Activated B cell treated with CpG ODN at 0.5 μM for 24 hours (primary cell): ENCODE measurements at regions not wholly inside any gene's neighbourhood (a gene's known extent, or its start where the extent isn't known, plus 50 kb on each side); places are given as distances from the start of the nearest gene placed in this dataset.
"Not testable (repeated sequence)": the region's sequence is repeated elsewhere in the genome, so short reads cannot be mapped to it uniquely, and the experiment has no call there.

Source experiments
- ATAC-seq: fragments of 200-7000 bp; cut with Tn5 transposase; one replicate; pipeline ENCODE4 v1.10.0; 2021; ENCODE audit warnings: low read depth, mild to moderate bottlenecking, moderate library complexity
- CTCF ChIA-PET: fragments of 350-600 bp; sonication (Branson Sonifier 250); formaldehyde crosslinking; loops from one replicate; lab custom pipeline; 2021; ENCODE audit warnings: antibody characterized with exemption; lab: Charles Lee
- POLR2A ChIA-PET: fragments of 350-600 bp; sonication (Branson Sonifier 250); formaldehyde crosslinking; loops from one replicate; lab custom pipeline; 2021; ENCODE audit warnings: antibody characterized with exemption; lab: Charles Lee
- DNase-seq: peaks from one replicate; pipeline ENCODE4 v3.0.0; 2022
- H3K27ac Mint-ChIP-seq: one replicate; pipeline ENCODE4 v1.8.0; 2020; ENCODE audit warnings: mixed read lengths
- H3K27me3 Mint-ChIP-seq: one replicate; pipeline ENCODE4 v1.8.0; 2021; ENCODE audit warnings: mixed read lengths
- H3K36me3 Mint-ChIP-seq: one replicate; pipeline ENCODE4 v1.8.0; 2021; ENCODE audit warnings: low read depth, mixed read lengths
- H3K4me1 Mint-ChIP-seq: one replicate; pipeline ENCODE4 v1.8.0; 2021; ENCODE audit warnings: mixed read lengths
- H3K4me3 Mint-ChIP-seq: one replicate; pipeline ENCODE4 v1.8.0; 2020; ENCODE audit warnings: mild to moderate bottlenecking, mixed read lengths
- H3K9me3 Mint-ChIP-seq: one replicate; pipeline ENCODE4 v1.8.0; 2020; ENCODE audit warnings: mixed read lengths
- intact Hi-C: fragments of 100-400 bp; cut with micrococcal nuclease; formaldehyde crosslinking; loops from one replicate; pipeline ENCODE4 v1.15.1; 2024
- TF ChIP-seq, protein P1 (sequence below): fragments of 200-600 bp; IDR thresholded peaks from one replicate; pipeline ENCODE4 v1.8.0; 2022; ENCODE audit warnings: antibody characterized with exemption, mild to moderate bottlenecking

GRCh38 chr6:11473008-11473740, 64.4 kb upstream of the TMEM170B start:
- Mint-ChIP-seq H3K36me3 (no peaks in the 10 kb centered on the region), H3K9me3 (peaks cover 3% of the 10 kb centered on the region), H3K4me1 (peaks cover 17% of the 10 kb centered on the region), H3K27ac (no peak overlapping the region), H3K27me3 (no peaks in the 10 kb centered on the region), H3K4me3 (no peak overlapping the region)
- TF ChIP-seq, protein P1, sequence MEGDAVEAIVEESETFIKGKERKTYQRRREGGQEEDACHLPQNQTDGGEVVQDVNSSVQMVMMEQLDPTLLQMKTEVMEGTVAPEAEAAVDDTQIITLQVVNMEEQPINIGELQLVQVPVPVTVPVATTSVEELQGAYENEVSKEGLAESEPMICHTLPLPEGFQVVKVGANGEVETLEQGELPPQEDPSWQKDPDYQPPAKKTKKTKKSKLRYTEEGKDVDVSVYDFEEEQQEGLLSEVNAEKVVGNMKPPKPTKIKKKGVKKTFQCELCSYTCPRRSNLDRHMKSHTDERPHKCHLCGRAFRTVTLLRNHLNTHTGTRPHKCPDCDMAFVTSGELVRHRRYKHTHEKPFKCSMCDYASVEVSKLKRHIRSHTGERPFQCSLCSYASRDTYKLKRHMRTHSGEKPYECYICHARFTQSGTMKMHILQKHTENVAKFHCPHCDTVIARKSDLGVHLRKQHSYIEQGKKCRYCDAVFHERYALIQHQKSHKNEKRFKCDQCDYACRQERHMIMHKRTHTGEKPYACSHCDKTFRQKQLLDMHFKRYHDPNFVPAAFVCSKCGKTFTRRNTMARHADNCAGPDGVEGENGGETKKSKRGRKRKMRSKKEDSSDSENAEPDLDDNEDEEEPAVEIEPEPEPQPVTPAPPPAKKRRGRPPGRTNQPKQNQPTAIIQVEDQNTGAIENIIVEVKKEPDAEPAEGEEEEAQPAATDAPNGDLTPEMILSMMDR, result no peak
- POLR2A ChIA-PET, result no interaction called here
- intact Hi-C loops, result no loop called here
- DNase-seq (no peak), ATAC-seq (no peak)
- CTCF ChIA-PET, result no interaction called here

DNA sequence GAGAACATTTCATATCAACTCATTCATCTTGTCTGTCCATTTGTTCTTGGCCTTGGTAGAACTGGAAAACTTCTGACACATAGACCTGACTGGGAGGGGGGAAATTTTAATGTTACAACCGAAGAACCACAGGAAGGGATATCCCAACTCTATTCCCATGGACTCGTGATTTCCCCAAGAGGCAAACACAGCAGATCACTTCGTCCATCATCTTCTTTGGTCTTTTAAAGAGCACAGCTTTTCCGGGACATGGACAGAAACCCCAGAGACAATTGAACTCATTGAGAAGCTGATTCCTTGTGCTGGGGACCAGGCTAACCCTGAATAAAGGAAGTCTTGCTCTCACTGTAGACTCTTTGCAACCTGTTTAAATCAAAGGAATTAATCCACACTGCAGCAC, 66.3 kb upstream of the TMEM170B start:
- ATAC-seq (no peak), DNase-seq (no peak)
- TF ChIP-seq, protein P1, result no peak
- intact Hi-C loops, result no loop called here
- CTCF ChIA-PET, result no interaction called here
- H3K4me3 Mint-ChIP-seq, result no peak overlapping the region
- peaks cover 3% of the 10 kb centered on the region for H3K9me3 Mint-ChIP-seq
- POLR2A ChIA-PET, result interaction anchor here (1.1 kb wide), 1 partner anchor 11 kb away, joined by 3 read pairs; no protein-coding TSS in a partner anchor
- no peaks in the 10 kb centered on the region for H3K36me3 Mint-ChIP-seq
- no peak overlapping the region for H3K27ac Mint-ChIP-seq
- H3K27me3 Mint-ChIP-seq, result no peaks in the 10 kb centered on the region
- peaks cover 36% of the 10 kb centered on the region for H3K4me1 Mint-ChIP-seq

DNA sequence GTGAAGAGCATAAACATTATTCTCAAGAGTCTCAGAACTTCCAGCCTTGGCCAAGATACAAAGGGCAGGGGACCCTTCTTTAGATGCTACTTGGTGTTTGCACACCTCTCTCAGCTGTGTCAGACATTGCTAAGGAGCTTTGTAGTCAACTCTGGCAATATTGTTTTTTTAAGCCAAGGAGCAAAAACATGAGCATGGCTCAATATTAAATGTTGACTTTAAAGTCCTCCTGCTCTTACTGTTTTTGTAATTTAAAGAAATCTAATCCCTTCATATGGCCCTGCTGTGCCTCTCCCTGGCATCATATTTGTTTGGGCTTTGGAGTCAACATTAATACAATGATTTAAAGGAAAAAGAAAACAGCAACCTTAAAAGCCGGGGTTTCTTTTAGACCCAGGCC, 67.9 kb upstream of the TMEM170B start:
- CTCF ChIA-PET, result no interaction called here
- DNase-seq, result no peak
- TF ChIP-seq, protein P1, result no peak
- POLR2A ChIA-PET, result interaction anchor here (0.6 kb wide), 1 partner anchor 87 kb away, joined by 4 read pairs; no protein-coding TSS in a partner anchor
- H3K27ac Mint-ChIP-seq, result no peak overlapping the region
- H3K27me3 Mint-ChIP-seq, result no peaks in the 10 kb centered on the region
- H3K4me1 Mint-ChIP-seq, result peaks cover 46% of the 10 kb centered on the region
- no peak for ATAC-seq
- intact Hi-C loops, result no loop called here
- H3K36me3 Mint-ChIP-seq, result no peaks in the 10 kb centered on the region
- H3K9me3 Mint-ChIP-seq, result peaks cover 3% of the 10 kb centered on the region
- no peak overlapping the region for H3K4me3 Mint-ChIP-seq

GRCh38 chr6:11468271-11468670, 69.3 kb upstream of the TMEM170B start:
- DNase-seq, H3K36me3 Mint-ChIP-seq, H3K27me3 Mint-ChIP-seq, H3K4me3 Mint-ChIP-seq, intact Hi-C loops, H3K9me3 Mint-ChIP-seq, CTCF ChIA-PET, POLR2A ChIA-PET, ATAC-seq: not testable (repeated sequence)
- peak overlapping the region; percentile 70 for H3K27ac Mint-ChIP-seq
- H3K4me1 Mint-ChIP-seq, result peaks cover 52% of the 10 kb centered on the region

DNA sequence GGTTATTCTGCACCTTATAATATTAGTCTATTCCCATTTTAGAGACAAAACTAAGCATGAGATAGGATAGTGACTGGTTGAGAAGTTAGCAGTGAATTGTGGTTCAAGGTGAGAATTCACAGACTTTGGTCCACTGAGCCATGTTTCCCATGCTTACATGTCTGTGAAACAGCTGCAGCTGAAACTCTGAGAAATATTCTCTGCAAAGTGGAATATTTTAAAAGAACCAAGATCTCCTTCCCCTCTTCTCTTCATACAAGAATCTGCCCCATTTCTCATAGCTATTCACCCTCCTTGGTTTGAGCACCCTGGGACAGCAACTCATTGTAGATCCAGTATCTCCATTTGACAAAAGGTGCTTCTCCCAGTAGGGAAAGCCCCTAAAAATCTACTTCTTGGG, 70.2 kb upstream of the TMEM170B start:
- peaks cover 3% of the 10 kb centered on the region for H3K9me3 Mint-ChIP-seq
- ChIA-PET POLR2A (interaction anchor here (0.6 kb wide), 1 partner anchor 8 kb away, joined by 4 read pairs; no protein-coding TSS in a partner anchor), CTCF (no interaction called here)
- H3K4me1 Mint-ChIP-seq, result peaks cover 59% of the 10 kb centered on the region
- TF ChIP-seq, protein P1, result no peak
- peak overlapping the region; percentile 25 for H3K4me3 Mint-ChIP-seq
- H3K27me3 Mint-ChIP-seq, result no peaks in the 10 kb centered on the region
- ATAC-seq (peak; percentile 49), DNase-seq (no peak)
- peak overlapping the region; percentile 70 for H3K27ac Mint-ChIP-seq
- intact Hi-C loops, result no loop called here
- H3K36me3 Mint-ChIP-seq, result no peaks in the 10 kb centered on the region
